ENCODE measurements at regions not wholly inside any gene's neighbourhood (a gene's known extent, or its start where the extent isn't known, plus 50 kb on each side); places are given as distances from the start of the nearest gene placed in this dataset.

- no peak for DNase-seq
Observed at GRCh38 chr1:4089421-4090175, 189.5 kb upstream of the C1orf174 start.

- no peak for DNase-seq
Observed at GRCh38 chr1:4090556-4090955, 190.5 kb upstream of the C1orf174 start.

GRCh38 chr1:4090976-4091660 is 191.0 kb upstream of the C1orf174 start:
- no peak for DNase-seq

GRCh38 chr1:4091996-4092395 is 191.9 kb upstream of the C1orf174 start:
- DNase-seq: no peak

- no peak for DNase-seq
Observed at GRCh38 chr1:4093856-4094565, 193.9 kb upstream of the C1orf174 start.

GRCh38 chr1:4095433-4095971 is 195.4 kb upstream of the C1orf174 start:
- DNase-seq: no peak

- no peak for DNase-seq
Observed at GRCh38 chr1:4101459-4102161, 201.5 kb upstream of the C1orf174 start.

GRCh38 chr1:4105300-4105880 is 205.3 kb upstream of the C1orf174 start:
- no peak for DNase-seq

- DNase-seq: no peak
Observed at GRCh38 chr1:4106731-4107130, 206.7 kb upstream of the C1orf174 start.

GRCh38 chr1:4107291-4107690 is 207.2 kb upstream of the C1orf174 start:
- no peak for DNase-seq

GRCh38 chr1:4108331-4108730 is 208.3 kb upstream of the C1orf174 start:
- no peak for DNase-seq

- no peak for DNase-seq
Observed at GRCh38 chr1:4108758-4109627, 208.9 kb upstream of the C1orf174 start.

GRCh38 chr1:4109628-4109940 is 209.5 kb upstream of the C1orf174 start:
- no peak for DNase-seq

GRCh38 chr1:4110888-4111287 is 210.8 kb upstream of the C1orf174 start:
- no peak for DNase-seq

GRCh38 chr1:4113897-4114296 is 213.8 kb upstream of the C1orf174 start:
- DNase-seq: no peak

- no peak for DNase-seq
Observed at GRCh38 chr1:4115191-4115900, 215.3 kb upstream of the C1orf174 start.

- DNase-seq: no peak
Observed at GRCh38 chr1:4117196-4117595, 217.1 kb upstream of the C1orf174 start.

GRCh38 chr1:4118746-4119515 is 218.9 kb upstream of the C1orf174 start:
- DNase-seq: no peak

GRCh38 chr1:4119516-4120220 is 219.6 kb upstream of the C1orf174 start:
- DNase-seq: no peak
